Gastrocnemius medialis (tissue), 4 donors: ENCODE measurements at regions not wholly inside any gene's neighbourhood (a gene's known extent, or its start where the extent isn't known, plus 50 kb on each side); places are given as distances from the start of the nearest gene placed in this dataset.

ENCODE experiments used
- ATAC-seq, 2 donors: fragments of 150-250 bp; one replicate each; pipeline ENCODE4 v1.9.1; 2016
- DNase-seq, 2 donors: peaks; one replicate each; pipeline ENCODE4 v3.0.0-alpha.2; 2019
- H3K27ac ChIP-seq, 4 donors: fragments of 200-600 bp; sonication (generic); 1 replicate in 1 of 4; 2 replicates in 3 of 4; pipeline ENCODE4 v1.5.1; 2016 to 2018; ENCODE audit warnings: mild to moderate bottlenecking in 2 of 4, moderate library complexity in 1 of 4
- H3K27me3 ChIP-seq, 3 donors: fragments of 200-600 bp; sonication (generic) in 2 of 3; 1 replicate in 1 of 3; 2 replicates in 2 of 3; pipeline versions ENCODE4 v1.5.1 to v1.6.0; 2016 to 2019; ENCODE audit warnings: mild to moderate bottlenecking in 1 of 3, moderate library complexity in 1 of 3
- H3K36me3 ChIP-seq, 2 donors: fragments of 200-600 bp; sonication (generic) in 1 of 2; one replicate each; pipeline ENCODE4 v1.5.1; 2017 to 2018
- H3K4me1 ChIP-seq, 2 donors: fragments of 200-600 bp; sonication (generic) in 1 of 2; one replicate each; pipeline ENCODE4 v1.5.1; 2016 to 2017; ENCODE audit warnings: mild to moderate bottlenecking in 2 of 2
- H3K4me3 ChIP-seq, 4 donors: fragments of 200-600 bp; sonication (generic) in 3 of 4; 1 replicate in 1 of 4; 2 replicates in 3 of 4; pipeline ENCODE4 v1.5.1; 2016 to 2019; ENCODE audit warnings: mild to moderate bottlenecking in 2 of 4
- H3K9me3 ChIP-seq, 3 donors: fragments of 200-600 bp; sonication (generic) in 2 of 3; 1 replicate in 1 of 3; 2 replicates in 2 of 3; pipeline ENCODE4 v1.5.1; 2016 to 2019
- POLR2A ChIP-seq, 2 donors: fragments of 450-650 bp; IDR thresholded peaks; one replicate each; pipeline ENCODE4 v1.6.1; 2017; ENCODE audit warnings: antibody characterized with exemption in 2 of 2, mild to moderate bottlenecking in 2 of 2, moderate library complexity in 2 of 2
- in situ Hi-C, 4 donors: fragments of 200-750 bp; cut with MboI; loops; one replicate each; pipeline versions ENCODE4 v1.15.0 to v1.8.0; 2017; ENCODE audit warnings: low sequenced_read_pairs in 4 of 4
- intact Hi-C: fragments of 100-400 bp; cut with DNase I; formaldehyde crosslinking; loops from one replicate; pipeline ENCODE4 v1.15.1; 2023; ENCODE audit warnings: low total_unique reads
- TF ChIP-seq, protein P1 (sequence below), 5 experiments: fragments of 450-650 bp in 3 of 5; fragments of 200-600 bp in 2 of 5; sonication (generic) in 2 of 5; IDR thresholded peaks in 4 of 5; conservative IDR thresholded peaks in 1 of 5; 1 replicate in 4 of 5; 2 replicates in 1 of 5; pipeline ENCODE4 v1.5.1; 2016 to 2019; ENCODE audit warnings: antibody characterized with exemption in 5 of 5, mild to moderate bottlenecking in 3 of 5, moderate library complexity in 3 of 5

DNA sequence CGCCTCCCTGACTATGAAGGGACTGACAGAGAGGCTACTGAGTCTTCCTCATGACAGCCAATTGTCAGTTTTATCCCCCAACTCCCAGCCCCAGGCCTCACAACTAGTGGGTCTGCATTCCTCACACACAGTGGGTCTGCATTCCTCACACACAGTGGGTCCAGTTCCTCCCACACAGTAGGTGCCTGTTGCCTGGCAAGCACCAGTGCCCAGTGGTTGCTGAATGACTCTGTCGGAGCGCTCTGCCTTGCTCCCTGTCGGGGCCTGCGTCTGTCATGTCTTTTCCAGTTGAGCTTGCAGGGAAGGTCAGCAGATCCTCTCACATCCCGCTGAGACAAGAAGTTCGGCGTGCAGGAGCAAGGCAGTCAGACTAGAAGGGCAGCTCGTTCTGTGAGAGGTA lies 590.0 kb upstream of the MKI67 start:
- in situ Hi-C loops, result no loop called here
- no peak overlapping the region for H3K4me3 ChIP-seq
- no peaks in the 10 kb centered on the region for H3K4me1 ChIP-seq
- ATAC-seq, result no peak
- intact Hi-C loops, result no loop called here
- H3K36me3 ChIP-seq, result no peaks in the 10 kb centered on the region
- DNase-seq, result no peak
- H3K27ac ChIP-seq, result no peak overlapping the region
- H3K27me3 ChIP-seq, result no peaks in the 10 kb centered on the region
- no peak for TF ChIP-seq POLR2A (IDR thresholded peaks at IDR 0.05)
- TF ChIP-seq, protein P1, sequence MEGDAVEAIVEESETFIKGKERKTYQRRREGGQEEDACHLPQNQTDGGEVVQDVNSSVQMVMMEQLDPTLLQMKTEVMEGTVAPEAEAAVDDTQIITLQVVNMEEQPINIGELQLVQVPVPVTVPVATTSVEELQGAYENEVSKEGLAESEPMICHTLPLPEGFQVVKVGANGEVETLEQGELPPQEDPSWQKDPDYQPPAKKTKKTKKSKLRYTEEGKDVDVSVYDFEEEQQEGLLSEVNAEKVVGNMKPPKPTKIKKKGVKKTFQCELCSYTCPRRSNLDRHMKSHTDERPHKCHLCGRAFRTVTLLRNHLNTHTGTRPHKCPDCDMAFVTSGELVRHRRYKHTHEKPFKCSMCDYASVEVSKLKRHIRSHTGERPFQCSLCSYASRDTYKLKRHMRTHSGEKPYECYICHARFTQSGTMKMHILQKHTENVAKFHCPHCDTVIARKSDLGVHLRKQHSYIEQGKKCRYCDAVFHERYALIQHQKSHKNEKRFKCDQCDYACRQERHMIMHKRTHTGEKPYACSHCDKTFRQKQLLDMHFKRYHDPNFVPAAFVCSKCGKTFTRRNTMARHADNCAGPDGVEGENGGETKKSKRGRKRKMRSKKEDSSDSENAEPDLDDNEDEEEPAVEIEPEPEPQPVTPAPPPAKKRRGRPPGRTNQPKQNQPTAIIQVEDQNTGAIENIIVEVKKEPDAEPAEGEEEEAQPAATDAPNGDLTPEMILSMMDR (IDR thresholded peaks at IDR 0.05 in 4 of 5, conservative IDR thresholded peaks at IDR 0.05 in 1 of 5), result no peak
- H3K9me3 ChIP-seq, result no peaks in the 10 kb centered on the region

DNA sequence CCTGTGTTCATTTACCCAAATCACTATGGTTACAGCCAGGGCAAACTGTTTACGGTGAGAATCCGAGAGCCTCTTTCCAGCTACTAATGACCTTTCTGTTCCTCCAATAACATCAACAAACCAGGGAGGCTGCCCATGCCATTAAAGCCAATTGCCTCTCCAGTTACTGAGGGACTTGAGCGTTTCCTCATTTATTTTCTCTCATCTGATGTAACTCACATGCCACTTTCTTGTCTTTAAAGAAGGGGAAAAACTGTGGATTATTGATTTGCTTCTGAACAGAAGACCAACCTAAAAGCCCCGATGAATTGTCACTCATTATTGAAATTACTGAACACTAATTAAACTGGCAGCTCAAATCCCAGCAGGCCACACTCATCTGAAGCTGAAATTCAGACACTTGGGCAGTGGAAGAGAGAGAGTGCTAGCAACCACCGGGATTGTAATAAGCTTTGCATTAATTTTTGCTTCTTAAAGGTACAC lies 595.8 kb upstream of the MKI67 start:
- Histone ChIP-seq H3K27me3 (no peaks in the 10 kb centered on the region), H3K4me3 (no peak overlapping the region), H3K4me1 (no peaks in the 10 kb centered on the region), H3K9me3 (no peaks in the 10 kb centered on the region), H3K27ac (no peak overlapping the region), H3K36me3 (no peaks in the 10 kb centered on the region)
- ATAC-seq (no peak), DNase-seq (no peak)
- intact Hi-C loops, result no loop called here
- TF ChIP-seq, protein P1 (IDR thresholded peaks at IDR 0.05 in 4 of 5, conservative IDR thresholded peaks at IDR 0.05 in 1 of 5), result no peak
- TF ChIP-seq POLR2A (IDR thresholded peaks at IDR 0.05), result no peak
- in situ Hi-C loops, result no loop called here

DNA sequence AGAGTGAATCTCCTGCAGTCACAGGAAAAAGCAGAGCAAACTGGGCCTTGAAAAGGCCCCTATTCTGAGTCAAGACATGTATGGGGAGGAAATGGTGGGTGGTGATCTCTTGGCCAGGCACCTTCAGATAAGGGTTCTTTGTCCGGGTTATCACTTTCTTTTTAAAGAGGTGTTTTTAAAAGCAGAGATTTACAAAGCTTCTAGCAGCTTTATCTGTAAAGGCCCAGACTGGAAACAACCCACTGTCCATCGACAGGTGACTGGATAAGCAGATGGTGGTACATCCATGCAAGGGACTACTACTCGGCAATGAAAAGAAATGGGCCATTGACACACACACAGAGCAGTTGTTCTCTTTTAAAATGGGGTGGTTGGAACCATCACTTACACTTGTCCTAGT lies 596.7 kb upstream of the MKI67 start:
- Histone ChIP-seq H3K9me3 (no peaks in the 10 kb centered on the region), H3K27me3 (no peaks in the 10 kb centered on the region), H3K36me3 (no peaks in the 10 kb centered on the region), H3K4me1 (no peaks in the 10 kb centered on the region), H3K27ac (no peak overlapping the region), H3K4me3 (no peak overlapping the region)
- in situ Hi-C loops, result no loop called here
- ATAC-seq (no peak), DNase-seq (no peak)
- TF ChIP-seq, protein P1 (IDR thresholded peaks at IDR 0.05 in 4 of 5, conservative IDR thresholded peaks at IDR 0.05 in 1 of 5), result no peak
- no peak for TF ChIP-seq POLR2A (IDR thresholded peaks at IDR 0.05)
- intact Hi-C loops, result no loop called here

DNA sequence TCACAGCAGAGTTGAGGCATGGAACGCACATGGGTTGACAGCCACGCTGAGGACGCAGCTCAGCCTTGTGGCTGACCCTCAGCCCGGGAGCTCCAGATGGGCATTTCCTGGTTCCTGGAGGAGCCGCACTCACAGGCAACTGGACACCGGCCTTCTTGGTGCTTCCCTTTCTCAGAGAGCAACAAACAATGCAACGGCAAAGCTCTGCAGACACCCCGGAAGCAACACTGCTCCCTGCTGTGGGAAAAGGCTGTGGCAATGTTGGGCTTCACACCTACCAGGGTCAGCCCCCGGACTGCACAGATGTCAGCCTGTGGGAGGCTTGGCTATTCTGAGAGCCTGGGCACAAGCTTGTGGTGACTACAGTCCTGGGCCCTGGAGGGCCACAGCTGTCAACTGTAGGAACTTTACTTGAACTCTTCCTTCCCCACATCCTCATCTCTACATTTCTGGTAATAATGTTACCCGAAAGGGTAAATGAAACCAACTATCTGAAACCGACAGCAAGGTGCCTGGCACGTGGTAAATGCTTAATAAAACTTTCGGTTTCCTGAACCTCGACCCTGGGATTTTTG lies 597.5 kb upstream of the MKI67 start:
- no peak for TF ChIP-seq POLR2A (IDR thresholded peaks at IDR 0.05)
- TF ChIP-seq, protein P1 (IDR thresholded peaks at IDR 0.05 in 4 of 5, conservative IDR thresholded peaks at IDR 0.05 in 1 of 5), result no peak
- ATAC-seq (no peak), DNase-seq (no peak)
- Histone ChIP-seq H3K36me3 (no peaks in the 10 kb centered on the region), H3K27me3 (no peaks in the 10 kb centered on the region), H3K4me3 (no peak overlapping the region), H3K27ac (no peak overlapping the region), H3K9me3 (no peaks in the 10 kb centered on the region), H3K4me1 (no peaks in the 10 kb centered on the region)
- in situ Hi-C loops (no loop called here), intact Hi-C loops (no loop called here)

DNA sequence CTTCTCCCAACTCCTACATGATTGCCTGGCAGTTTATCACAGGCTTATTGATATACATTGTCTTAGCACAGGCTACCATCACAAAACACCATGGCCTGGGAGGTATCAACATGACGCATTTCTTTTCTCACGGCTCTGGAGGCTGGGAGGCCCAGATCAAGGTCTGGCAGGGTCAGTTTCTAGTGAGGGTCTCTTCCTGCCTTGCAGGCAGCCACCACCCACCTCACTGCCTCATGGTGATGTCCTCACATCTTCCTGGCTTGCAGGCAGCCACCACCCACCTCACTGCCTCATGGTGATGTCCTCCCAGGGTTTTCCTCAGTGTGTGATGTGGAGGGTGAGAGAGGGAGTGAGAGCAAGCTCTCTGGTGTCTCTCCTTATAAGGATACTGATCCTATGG lies 599.3 kb upstream of the MKI67 start:
- H3K27ac ChIP-seq, result no peak overlapping the region
- no peak for ATAC-seq
- intact Hi-C loops, result no loop called here
- TF ChIP-seq, protein P1 (IDR thresholded peaks at IDR 0.05 in 4 of 5, conservative IDR thresholded peaks at IDR 0.05 in 1 of 5), result no peak
- no peak for TF ChIP-seq POLR2A (IDR thresholded peaks at IDR 0.05)
- H3K27me3 ChIP-seq, result no peaks in the 10 kb centered on the region
- no peaks in the 10 kb centered on the region for H3K36me3 ChIP-seq
- in situ Hi-C loops, result no loop called here
- H3K4me1 ChIP-seq, result no peaks in the 10 kb centered on the region
- no peak for DNase-seq
- no peaks in the 10 kb centered on the region for H3K9me3 ChIP-seq
- H3K4me3 ChIP-seq, result no peak overlapping the region
